ENCODE measurements at regions not wholly inside any gene's neighbourhood (a gene's known extent, or its start where the extent isn't known, plus 50 kb on each side); places are given as distances from the start of the nearest gene placed in this dataset.

DNA sequence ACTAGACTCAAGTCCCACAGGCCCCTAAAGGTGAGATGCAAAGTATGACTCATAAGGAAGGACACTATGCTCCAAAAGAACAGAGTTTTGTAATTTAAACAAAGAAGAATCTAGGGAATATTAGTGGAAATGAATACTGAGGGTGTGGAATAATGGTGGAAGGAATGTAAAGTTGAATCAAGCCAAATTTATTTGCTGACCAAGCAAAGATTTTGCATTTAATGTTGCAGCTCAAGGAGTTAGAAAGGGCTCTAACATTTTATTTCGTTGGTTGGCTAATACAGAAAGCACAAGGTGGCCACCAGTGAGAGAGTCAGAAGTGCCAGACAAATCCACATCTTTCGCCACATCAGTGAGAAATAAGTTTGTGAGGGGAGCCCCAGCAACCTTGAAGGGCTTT, 550.3 kb downstream of the FOXG1 start:
- TF ChIP-seq, protein P1, sequence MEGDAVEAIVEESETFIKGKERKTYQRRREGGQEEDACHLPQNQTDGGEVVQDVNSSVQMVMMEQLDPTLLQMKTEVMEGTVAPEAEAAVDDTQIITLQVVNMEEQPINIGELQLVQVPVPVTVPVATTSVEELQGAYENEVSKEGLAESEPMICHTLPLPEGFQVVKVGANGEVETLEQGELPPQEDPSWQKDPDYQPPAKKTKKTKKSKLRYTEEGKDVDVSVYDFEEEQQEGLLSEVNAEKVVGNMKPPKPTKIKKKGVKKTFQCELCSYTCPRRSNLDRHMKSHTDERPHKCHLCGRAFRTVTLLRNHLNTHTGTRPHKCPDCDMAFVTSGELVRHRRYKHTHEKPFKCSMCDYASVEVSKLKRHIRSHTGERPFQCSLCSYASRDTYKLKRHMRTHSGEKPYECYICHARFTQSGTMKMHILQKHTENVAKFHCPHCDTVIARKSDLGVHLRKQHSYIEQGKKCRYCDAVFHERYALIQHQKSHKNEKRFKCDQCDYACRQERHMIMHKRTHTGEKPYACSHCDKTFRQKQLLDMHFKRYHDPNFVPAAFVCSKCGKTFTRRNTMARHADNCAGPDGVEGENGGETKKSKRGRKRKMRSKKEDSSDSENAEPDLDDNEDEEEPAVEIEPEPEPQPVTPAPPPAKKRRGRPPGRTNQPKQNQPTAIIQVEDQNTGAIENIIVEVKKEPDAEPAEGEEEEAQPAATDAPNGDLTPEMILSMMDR (IDR thresholded peaks at IDR 0.05 in 2 of 3, conservative IDR thresholded peaks at IDR 0.05 in 1 of 3; ENCODE audit: insufficient read depth in 2 of 3, low read depth in 1 of 3, low read length in 3 of 3): no peak
- TF ChIP-seq EZH2 (IDR thresholded peaks at IDR 0.05; ENCODE audit: borderline replicate concordance, low read depth, low read length) (no peak), SMAD1 (IDR thresholded peaks at IDR 0.05; ENCODE audit: low read depth, low read length, partially characterized antibody) (no peak), ZFP36 (IDR thresholded peaks at IDR 0.05; ENCODE audit: low read depth, low read length, partially characterized antibody) (no peak), U2AF1 (optimal IDR thresholded peaks at IDR 0.05; ENCODE audit: low read depth, low read length) (no peak), NR3C1 (CRISPR knock-in tag; IDR thresholded peaks at IDR 0.05) (no peak), NR2F6 (CRISPR knock-in tag; IDR thresholded peaks at IDR 0.05) (no peak)
